Astrocyte (in vitro differentiated cells and primary cell): ENCODE measurements at regions not wholly inside any gene's neighbourhood (a gene's known extent, or its start where the extent isn't known, plus 50 kb on each side); places are given as distances from the start of the nearest gene placed in this dataset.

Experiments used
- DNase-seq: peaks from one replicate; pipeline ENCODE4 v3.0.0-alpha.2; 2010; ENCODE audit warnings: low read depth
- FAIRE-seq: peaks from 2 replicates; lab custom pipeline; 2011; peaks lifted over from hg19 to GRCh38; lab: Jason Lieb, UNC
- H2AFZ ChIP-seq: 2 replicates; pipeline ENCODE4 v1.6.0; 2012; ENCODE audit warnings: low read depth, low read length, inconsistent platforms
- H3K27ac ChIP-seq: 2 replicates; pipeline ENCODE4 v1.5.1; 2011; ENCODE audit warnings: low read depth, low read length, inconsistent platforms
- H3K27me3 ChIP-seq: 2 replicates; pipeline ENCODE4 v1.6.0; 2011; ENCODE audit warnings: low read length, inconsistent platforms; ENCODE audit not compliant: insufficient read depth
- H3K36me3 ChIP-seq: 2 replicates; pipeline ENCODE4 v1.5.1; 2011; ENCODE audit warnings: low read length, inconsistent platforms; ENCODE audit not compliant: insufficient read depth
- H3K4me1 ChIP-seq: 2 replicates; pipeline ENCODE4 v1.5.1; 2011; ENCODE audit warnings: low read length, inconsistent platforms; ENCODE audit not compliant: insufficient read depth
- H3K4me2 ChIP-seq: 2 replicates; pipeline ENCODE4 v1.6.0; 2012; ENCODE audit warnings: low read length, inconsistent platforms
- H3K4me3 ChIP-seq: 2 replicates; pipeline ENCODE4 v1.5.1; 2011; ENCODE audit warnings: low read depth, mild to moderate bottlenecking, low read length, inconsistent platforms; ENCODE audit not compliant: insufficient read depth
- H3K79me2 ChIP-seq: 2 replicates; pipeline ENCODE4 v1.6.0; 2012; ENCODE audit warnings: mild to moderate bottlenecking, low read length, inconsistent platforms; ENCODE audit not compliant: insufficient read depth
- H3K9ac ChIP-seq: 2 replicates; pipeline ENCODE4 v1.6.0; 2012; ENCODE audit warnings: mild to moderate bottlenecking, low read length, inconsistent platforms
- H3K9me3 ChIP-seq: 2 replicates; pipeline ENCODE4 v1.5.1; 2012; ENCODE audit warnings: low read depth, mild to moderate bottlenecking, low read length, inconsistent platforms; ENCODE audit not compliant: insufficient read depth
- H4K20me1 ChIP-seq: 2 replicates; pipeline ENCODE4 v1.6.0; 2012; ENCODE audit warnings: low read length, inconsistent platforms; ENCODE audit not compliant: insufficient read depth
- H3K27ac Mint-ChIP-seq: one replicate; pipeline ENCODE4 v1.8.0; 2021; ENCODE audit warnings: mild to moderate bottlenecking, mixed read lengths; ENCODE audit not compliant: unreplicated experiment
- H3K27me3 Mint-ChIP-seq: one replicate; pipeline ENCODE4 v1.8.0; 2021; ENCODE audit warnings: low read depth, mixed read lengths; ENCODE audit not compliant: unreplicated experiment
- H3K36me3 Mint-ChIP-seq: one replicate; pipeline ENCODE4 v1.8.0; 2021; ENCODE audit warnings: low read depth, mixed read lengths; ENCODE audit not compliant: unreplicated experiment
- H3K4me1 Mint-ChIP-seq: one replicate; pipeline ENCODE4 v1.8.0; 2021; ENCODE audit warnings: low read depth, mixed read lengths; ENCODE audit not compliant: unreplicated experiment
- H3K4me3 Mint-ChIP-seq: one replicate; pipeline ENCODE4 v1.8.0; 2021; ENCODE audit warnings: mild to moderate bottlenecking, moderate library complexity, mixed read lengths; ENCODE audit not compliant: unreplicated experiment
- H3K9me3 Mint-ChIP-seq: one replicate; pipeline ENCODE4 v1.8.0; 2021; ENCODE audit warnings: mild to moderate bottlenecking, mixed read lengths; ENCODE audit not compliant: unreplicated experiment
- EZH2 ChIP-seq: IDR thresholded peaks from 2 replicates; pipeline ENCODE4 v1.6.1; 2012; ENCODE audit warnings: mild to moderate bottlenecking, low read length, inconsistent platforms; ENCODE audit not compliant: insufficient read depth
- TF ChIP-seq, protein P1 (sequence below): IDR thresholded peaks from 2 replicates; pipeline ENCODE4 v1.5.1; 2011; ENCODE audit warnings: low read depth, mild to moderate bottlenecking, inconsistent platforms, low read length, moderate library complexity; ENCODE audit not compliant: insufficient read depth

DNA sequence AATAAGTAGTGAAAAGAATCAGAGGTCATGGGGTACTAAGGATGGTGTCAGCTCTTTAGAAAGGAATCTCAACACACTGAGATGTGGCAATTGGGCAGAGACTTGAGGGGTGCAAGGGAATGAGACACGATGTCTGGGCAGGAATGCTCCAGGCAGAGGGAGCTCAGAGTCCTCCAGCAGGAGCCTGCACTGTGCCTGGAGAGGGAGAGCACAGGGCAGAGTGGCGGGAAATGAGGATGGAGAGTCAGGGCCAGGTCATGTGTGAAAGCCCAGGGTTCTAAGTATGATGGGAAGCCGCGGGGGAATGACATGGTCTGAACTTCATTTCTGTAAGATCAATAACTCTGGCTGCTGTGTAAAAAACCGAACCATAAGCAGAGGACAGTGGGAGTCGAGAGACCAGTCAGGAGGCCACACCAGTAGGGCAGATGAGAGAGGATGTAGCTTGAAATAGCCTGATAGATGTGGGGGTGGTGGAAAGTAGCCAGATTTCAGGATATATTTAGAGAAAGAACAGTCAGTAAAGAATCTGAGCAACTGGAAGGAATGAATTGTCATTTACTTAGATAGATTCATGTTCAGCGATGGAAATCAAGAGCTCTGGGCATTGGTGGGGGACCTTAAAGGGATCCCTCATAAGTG, 133.4 kb upstream of the DTNBP1 start:
- FAIRE-seq (no peak), DNase-seq (no peak)
- H3K4me2 ChIP-seq, result no peak overlapping the region
- Mint-ChIP-seq H3K9me3 (peaks cover 13% of the 10 kb centered on the region), H3K4me1 (peaks cover 42% of the 10 kb centered on the region), H3K27ac (no peak overlapping the region), H3K36me3 (no peaks in the 10 kb centered on the region), H3K27me3 (peaks cover 1% of the 10 kb centered on the region), H3K4me3 (no peak overlapping the region)
- no peaks in the 10 kb centered on the region for H3K79me2 ChIP-seq
- no peak overlapping the region for H3K27ac ChIP-seq
- H3K27me3 ChIP-seq, result no peaks in the 10 kb centered on the region
- no peak overlapping the region for H3K4me3 ChIP-seq
- H3K4me1 ChIP-seq, result no peaks in the 10 kb centered on the region
- no peaks in the 10 kb centered on the region for H3K9me3 ChIP-seq
- no peak overlapping the region for H3K9ac ChIP-seq
- no peaks in the 10 kb centered on the region for H4K20me1 ChIP-seq
- no peaks in the 10 kb centered on the region for H3K36me3 ChIP-seq
- no peak overlapping the region for H2AFZ ChIP-seq
- TF ChIP-seq, protein P1, sequence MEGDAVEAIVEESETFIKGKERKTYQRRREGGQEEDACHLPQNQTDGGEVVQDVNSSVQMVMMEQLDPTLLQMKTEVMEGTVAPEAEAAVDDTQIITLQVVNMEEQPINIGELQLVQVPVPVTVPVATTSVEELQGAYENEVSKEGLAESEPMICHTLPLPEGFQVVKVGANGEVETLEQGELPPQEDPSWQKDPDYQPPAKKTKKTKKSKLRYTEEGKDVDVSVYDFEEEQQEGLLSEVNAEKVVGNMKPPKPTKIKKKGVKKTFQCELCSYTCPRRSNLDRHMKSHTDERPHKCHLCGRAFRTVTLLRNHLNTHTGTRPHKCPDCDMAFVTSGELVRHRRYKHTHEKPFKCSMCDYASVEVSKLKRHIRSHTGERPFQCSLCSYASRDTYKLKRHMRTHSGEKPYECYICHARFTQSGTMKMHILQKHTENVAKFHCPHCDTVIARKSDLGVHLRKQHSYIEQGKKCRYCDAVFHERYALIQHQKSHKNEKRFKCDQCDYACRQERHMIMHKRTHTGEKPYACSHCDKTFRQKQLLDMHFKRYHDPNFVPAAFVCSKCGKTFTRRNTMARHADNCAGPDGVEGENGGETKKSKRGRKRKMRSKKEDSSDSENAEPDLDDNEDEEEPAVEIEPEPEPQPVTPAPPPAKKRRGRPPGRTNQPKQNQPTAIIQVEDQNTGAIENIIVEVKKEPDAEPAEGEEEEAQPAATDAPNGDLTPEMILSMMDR, result no peak
- TF ChIP-seq EZH2, result no peak

DNA sequence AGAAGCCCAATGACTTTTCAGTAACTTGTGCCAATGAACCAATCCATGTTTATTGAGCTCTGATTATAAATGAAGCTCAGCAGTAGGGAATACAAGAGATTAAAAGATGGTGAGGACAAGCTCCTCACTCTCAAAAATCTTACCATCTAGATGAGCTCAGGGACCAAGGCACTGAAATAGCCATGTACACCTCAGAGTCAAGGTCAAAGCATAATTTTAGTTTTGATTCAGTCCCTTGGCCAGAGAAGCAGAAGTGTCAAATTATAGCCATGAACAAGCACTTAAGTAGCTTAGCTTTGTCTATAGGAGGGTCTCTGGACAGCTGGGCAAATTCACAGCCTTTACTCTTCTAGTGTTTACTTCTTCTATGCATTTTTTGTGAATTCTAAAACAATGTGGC, 131.0 kb upstream of the DTNBP1 start:
- H3K9me3 ChIP-seq, result no peaks in the 10 kb centered on the region
- H3K27me3 ChIP-seq, result no peaks in the 10 kb centered on the region
- H4K20me1 ChIP-seq, result no peaks in the 10 kb centered on the region
- H3K27ac ChIP-seq, result no peak overlapping the region
- no peak overlapping the region for H2AFZ ChIP-seq
- H3K9ac ChIP-seq, result no peak overlapping the region
- no peaks in the 10 kb centered on the region for H3K79me2 ChIP-seq
- no peak for DNase-seq
- Mint-ChIP-seq H3K4me3 (no peak overlapping the region), H3K27ac (no peak overlapping the region), H3K4me1 (peaks cover 39% of the 10 kb centered on the region), H3K27me3 (peaks cover 2% of the 10 kb centered on the region), H3K36me3 (no peaks in the 10 kb centered on the region), H3K9me3 (peaks cover 15% of the 10 kb centered on the region)
- FAIRE-seq, result no peak
- TF ChIP-seq, protein P1, result no peak
- no peak for TF ChIP-seq EZH2
- no peaks in the 10 kb centered on the region for H3K4me1 ChIP-seq
- no peaks in the 10 kb centered on the region for H3K36me3 ChIP-seq
- H3K4me3 ChIP-seq, result no peak overlapping the region
- no peak overlapping the region for H3K4me2 ChIP-seq

DNA sequence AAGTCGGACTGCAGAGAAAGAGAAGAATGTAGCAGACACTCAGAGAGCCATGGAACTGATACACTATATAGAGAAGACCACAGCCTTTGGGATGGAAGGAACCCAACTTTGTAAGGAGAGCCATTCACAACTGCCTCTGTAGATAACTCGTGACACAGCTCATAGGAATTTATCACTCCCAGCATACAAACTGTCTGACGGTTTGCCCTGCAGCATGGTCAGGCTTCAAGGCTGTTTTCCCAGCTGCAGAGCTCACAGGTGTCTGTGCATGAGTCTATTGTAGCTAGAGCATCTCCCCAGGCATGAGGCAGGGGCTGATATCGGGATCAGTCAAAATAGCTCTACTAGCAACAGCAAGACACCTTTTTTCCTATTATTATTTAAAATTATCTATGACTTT, 130.5 kb upstream of the DTNBP1 start:
- H3K27ac Mint-ChIP-seq, result peak overlapping the region; percentile 55
- Histone ChIP-seq H3K27ac (no peak overlapping the region), H3K4me3 (no peak overlapping the region), H2AFZ (no peak overlapping the region), H3K4me2 (no peak overlapping the region), H3K9ac (no peak overlapping the region), H3K4me1 (no peaks in the 10 kb centered on the region), H4K20me1 (no peaks in the 10 kb centered on the region), H3K79me2 (no peaks in the 10 kb centered on the region), H3K27me3 (no peaks in the 10 kb centered on the region), H3K36me3 (no peaks in the 10 kb centered on the region), H3K9me3 (no peaks in the 10 kb centered on the region)
- no peaks in the 10 kb centered on the region for H3K36me3 Mint-ChIP-seq
- no peak for FAIRE-seq
- peaks cover 2% of the 10 kb centered on the region for H3K27me3 Mint-ChIP-seq
- peak; percentile 61 for DNase-seq
- H3K4me1 Mint-ChIP-seq, result peaks cover 39% of the 10 kb centered on the region
- TF ChIP-seq EZH2, result no peak
- TF ChIP-seq, protein P1, result no peak
- H3K4me3 Mint-ChIP-seq, result no peak overlapping the region
- H3K9me3 Mint-ChIP-seq, result peaks cover 15% of the 10 kb centered on the region
